B cell (primary cell): ENCODE measurements at regions not wholly inside any gene's neighbourhood (a gene's known extent, or its start where the extent isn't known, plus 50 kb on each side); places are given as distances from the start of the nearest gene placed in this dataset.

Source experiments
- ATAC-seq: fragments of 200-7000 bp; cut with Tn5 transposase; one replicate; pipeline ENCODE4 v1.10.0; 2021; ENCODE audit warnings: low read depth, mild to moderate bottlenecking, moderate number of reproducible peaks, moderate library complexity
- CTCF ChIA-PET: fragments of 350-600 bp; sonication (Branson Sonifier 250); formaldehyde crosslinking; loops from one replicate; lab custom pipeline; 2021; ENCODE audit warnings: antibody characterized with exemption, inconsistent platforms; lab: Charles Lee
- POLR2A ChIA-PET: fragments of 350-600 bp; sonication (Branson Sonifier 250); formaldehyde crosslinking; loops from one replicate; lab custom pipeline; 2021; ENCODE audit warnings: antibody characterized with exemption; lab: Charles Lee
- DNase-seq: peaks from one replicate; pipeline ENCODE4 v3.0.0; 2013
- H2AFZ ChIP-seq: 2 replicates; pipeline ENCODE4 v1.6.1; 2012; ENCODE audit warnings: mild to moderate bottlenecking, low read depth, low read length; ENCODE audit not compliant: insufficient read depth, poor library complexity, severe bottlenecking
- H3K27ac ChIP-seq, 2 donors: 1 replicate in 1 of 2; 2 replicates in 1 of 2; pipeline ENCODE4 v1.5.1; 2012 to 2013; ENCODE audit warnings: low read length in 2 of 2, mild to moderate bottlenecking in 2 of 2, moderate library complexity in 1 of 2
- H3K27me3 ChIP-seq, 4 experiments: fragments of 200-600 bp in 1 of 4; sonication (generic) in 1 of 4; replicated peaks in 1 of 4; 1 replicate in 2 of 4; 2 replicates in 2 of 4; pipeline versions ENCODE4 v1.6.1 to v1.7.0; 2013 to 2016; ENCODE audit warnings: low read length in 3 of 4, mild to moderate bottlenecking in 2 of 4, mixed read lengths in 1 of 4, moderate library complexity in 1 of 4; ENCODE audit not compliant: insufficient read depth in 4 of 4, control insufficient read depth in 3 of 4; ENCODE audit errors: control extremely low read depth in 1 of 4
- H3K36me3 ChIP-seq, 2 experiments: replicated peaks in 1 of 2; 1 replicate in 1 of 2; 2 replicates in 1 of 2; pipeline versions ENCODE4 v1.6.1 to v1.7.1; 2013; ENCODE audit warnings: low read length in 1 of 2; ENCODE audit not compliant: insufficient read depth in 2 of 2, control insufficient read depth in 1 of 2; ENCODE audit errors: control extremely low read depth in 1 of 2, extremely low read depth in 1 of 2
- H3K4me1 ChIP-seq, 2 donors: fragments of 200-600 bp in 1 of 2; sonication (generic) in 1 of 2; 1 replicate in 1 of 2; 2 replicates in 1 of 2; pipeline versions ENCODE4 v1.5.1 to v1.6.1; 2013 to 2017; ENCODE audit warnings: low read length in 2 of 2; ENCODE audit not compliant: control insufficient read depth in 2 of 2, insufficient read depth in 2 of 2
- H3K4me2 ChIP-seq: replicated peaks from 2 replicates; pipeline ENCODE3; 2012; ENCODE audit warnings: mild to moderate bottlenecking, low read depth, low read length; ENCODE audit not compliant: poor library complexity, severe bottlenecking
- H3K4me3 ChIP-seq, 5 experiments: fragments of 200-600 bp in 1 of 5; sonication (generic) in 1 of 5; 1 replicate in 3 of 5; 2 replicates in 2 of 5; pipeline versions ENCODE4 v1.5.1 to v1.7.0; 2011 to 2016; ENCODE audit warnings: low read length in 4 of 5, mild to moderate bottlenecking in 4 of 5, low read depth in 2 of 5, control low read depth in 1 of 5, moderate library complexity in 1 of 5; ENCODE audit not compliant: insufficient read depth in 1 of 5; ENCODE audit errors: control extremely low read depth in 1 of 5, extremely low read depth in 1 of 5
- H3K79me2 ChIP-seq: fragments of 200-600 bp; sonication (generic); one replicate; pipeline ENCODE4 v1.6.0; 2016; ENCODE audit warnings: low read length; ENCODE audit not compliant: control insufficient read depth, insufficient read depth
- H3K9ac ChIP-seq: fragments of 200-600 bp; sonication (generic); 2 replicates; pipeline ENCODE4 v1.6.1; 2017; ENCODE audit warnings: mild to moderate bottlenecking, low read length, moderate library complexity
- H3K9me3 ChIP-seq, 3 donors: one replicate each; pipeline versions ENCODE4 v1.6.1 to v1.7.1; 2013; ENCODE audit warnings: low read length in 2 of 3; ENCODE audit not compliant: control insufficient read depth in 2 of 3, insufficient read depth in 1 of 3; ENCODE audit errors: control extremely low read depth in 1 of 3
- H4K20me1 ChIP-seq: 2 replicates; pipeline ENCODE4 v1.6.0; 2012; ENCODE audit warnings: mild to moderate bottlenecking, low read length; ENCODE audit not compliant: insufficient read depth, control insufficient read depth, poor library complexity, severe bottlenecking
- H3K27ac Mint-ChIP-seq: one replicate; pipeline ENCODE4 v1.8.0; 2021; ENCODE audit warnings: mixed read lengths
- H3K27me3 Mint-ChIP-seq: one replicate; pipeline ENCODE4 v1.8.0; 2021; ENCODE audit warnings: mixed read lengths
- H3K4me1 Mint-ChIP-seq: one replicate; pipeline ENCODE4 v1.8.0; 2021; ENCODE audit warnings: mixed read lengths
- H3K4me3 Mint-ChIP-seq: one replicate; pipeline ENCODE4 v1.8.0; 2021; ENCODE audit warnings: mixed read lengths
- H3K9me3 Mint-ChIP-seq: one replicate; pipeline ENCODE4 v1.8.0; 2022; ENCODE audit warnings: mixed read lengths; ENCODE audit not compliant: insufficient read depth
- EZH2 ChIP-seq: IDR thresholded peaks from 2 replicates; pipeline ENCODE4 v1.6.1; 2012; ENCODE audit warnings: borderline replicate concordance, low read depth, mild to moderate bottlenecking, moderate library complexity, low read length; ENCODE audit not compliant: insufficient read depth, poor library complexity, severe bottlenecking
- WGBS: methylation state at CpG from one replicate; pipeline ENCODE4 v1.1.5; 2013; ENCODE audit warnings: missing lambda C conversion rate; ENCODE audit not compliant: insufficient coverage; 5-methylcytosine and 5-hydroxymethylcytosine counted together
- intact Hi-C: fragments of 100-400 bp; cut with micrococcal nuclease; formaldehyde crosslinking; loops from one replicate; pipeline ENCODE4 v1.10.0; 2022
- TF ChIP-seq, protein P1 (sequence below): fragments of 200-600 bp; IDR thresholded peaks from one replicate; pipeline ENCODE4 v1.8.0; 2022; ENCODE audit warnings: antibody characterized with exemption, mild to moderate bottlenecking

DNA sequence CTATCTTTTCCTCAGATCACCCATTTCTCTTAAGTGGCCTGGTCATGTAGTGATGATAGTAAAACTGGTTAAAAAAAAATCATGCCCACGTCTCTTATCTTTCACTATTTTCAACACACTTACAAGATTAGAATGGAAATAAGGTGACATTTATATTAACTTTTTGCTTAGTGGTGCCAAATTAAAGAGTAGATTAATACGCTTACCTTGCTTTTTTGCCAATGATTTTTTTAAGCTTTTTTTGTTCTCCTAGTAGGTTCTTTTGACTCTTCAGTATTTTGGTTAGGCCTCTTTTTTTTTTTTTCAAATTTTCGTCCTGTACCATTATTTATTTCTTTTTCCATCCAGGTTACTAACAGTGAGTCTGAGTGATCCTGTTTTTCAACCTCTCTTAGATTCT is 147.9 kb downstream of the PTCSC3 start:
- H3K27ac Mint-ChIP-seq: no peak overlapping the region
- H3K4me2 ChIP-seq: no peak overlapping the region
- intact Hi-C loops: no loop called here
- ATAC-seq (no peak), DNase-seq (no peak)
- no peak overlapping the region for H3K4me3 ChIP-seq
- no CpG with 5 or more reads among the region's 3 CpGs for WGBS
- no peak overlapping the region for H3K27ac ChIP-seq
- H3K9me3 ChIP-seq: no peaks in the 10 kb centered on the region
- H3K9ac ChIP-seq: no peak overlapping the region
- TF ChIP-seq EZH2: no peak
- TF ChIP-seq, protein P1, sequence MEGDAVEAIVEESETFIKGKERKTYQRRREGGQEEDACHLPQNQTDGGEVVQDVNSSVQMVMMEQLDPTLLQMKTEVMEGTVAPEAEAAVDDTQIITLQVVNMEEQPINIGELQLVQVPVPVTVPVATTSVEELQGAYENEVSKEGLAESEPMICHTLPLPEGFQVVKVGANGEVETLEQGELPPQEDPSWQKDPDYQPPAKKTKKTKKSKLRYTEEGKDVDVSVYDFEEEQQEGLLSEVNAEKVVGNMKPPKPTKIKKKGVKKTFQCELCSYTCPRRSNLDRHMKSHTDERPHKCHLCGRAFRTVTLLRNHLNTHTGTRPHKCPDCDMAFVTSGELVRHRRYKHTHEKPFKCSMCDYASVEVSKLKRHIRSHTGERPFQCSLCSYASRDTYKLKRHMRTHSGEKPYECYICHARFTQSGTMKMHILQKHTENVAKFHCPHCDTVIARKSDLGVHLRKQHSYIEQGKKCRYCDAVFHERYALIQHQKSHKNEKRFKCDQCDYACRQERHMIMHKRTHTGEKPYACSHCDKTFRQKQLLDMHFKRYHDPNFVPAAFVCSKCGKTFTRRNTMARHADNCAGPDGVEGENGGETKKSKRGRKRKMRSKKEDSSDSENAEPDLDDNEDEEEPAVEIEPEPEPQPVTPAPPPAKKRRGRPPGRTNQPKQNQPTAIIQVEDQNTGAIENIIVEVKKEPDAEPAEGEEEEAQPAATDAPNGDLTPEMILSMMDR: no peak
- no peaks in the 10 kb centered on the region for H3K79me2 ChIP-seq
- ChIA-PET CTCF (interaction anchor here (1.0 kb wide), 1 partner anchor 9 kb away, joined by 3 read pairs; no protein-coding TSS in a partner anchor), POLR2A (no interaction called here)
- no peaks in the 10 kb centered on the region for H3K9me3 Mint-ChIP-seq
- no peak overlapping the region for H3K4me3 Mint-ChIP-seq
- no peaks in the 10 kb centered on the region for H3K27me3 ChIP-seq
- no peaks in the 10 kb centered on the region for H3K4me1 Mint-ChIP-seq
- H3K27me3 Mint-ChIP-seq: peaks cover 7% of the 10 kb centered on the region
- no peaks in the 10 kb centered on the region for H3K36me3 ChIP-seq
- H4K20me1 ChIP-seq: no peaks in the 10 kb centered on the region
- no peak overlapping the region for H2AFZ ChIP-seq
- H3K4me1 ChIP-seq: no peaks in the 10 kb centered on the region

DNA sequence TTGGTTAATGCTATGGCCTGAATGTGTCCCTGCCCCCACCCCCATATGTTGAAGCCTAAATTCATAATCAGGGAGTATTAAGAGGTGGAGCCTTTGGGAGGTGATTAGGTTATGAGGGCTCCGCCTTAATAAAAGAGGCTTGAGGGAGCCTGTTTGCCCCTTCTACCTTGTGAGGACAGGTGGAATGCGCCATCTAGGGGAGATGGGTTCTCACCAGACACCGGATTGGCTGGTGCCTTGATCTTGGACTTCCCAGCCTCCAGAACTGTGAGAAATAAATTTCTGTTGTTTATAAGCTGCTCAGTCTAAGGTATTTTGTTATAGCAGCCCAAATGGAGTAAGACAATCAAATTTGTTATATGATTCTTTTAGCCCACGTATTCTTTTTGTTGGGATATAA is 148.3 kb downstream of the PTCSC3 start:
- Histone ChIP-seq H3K27me3 (no peaks in the 10 kb centered on the region), H3K36me3 (no peaks in the 10 kb centered on the region), H3K4me3 (no peak overlapping the region), H3K4me1 (no peaks in the 10 kb centered on the region), H4K20me1 (no peaks in the 10 kb centered on the region), H3K4me2 (no peak overlapping the region), H3K79me2 (no peaks in the 10 kb centered on the region), H3K27ac (no peak overlapping the region), H2AFZ (no peak overlapping the region), H3K9me3 (no peaks in the 10 kb centered on the region), H3K9ac (no peak overlapping the region)
- no peak overlapping the region for H3K4me3 Mint-ChIP-seq
- no peak overlapping the region for H3K27ac Mint-ChIP-seq
- ATAC-seq (no peak), DNase-seq (no peak)
- peaks cover 7% of the 10 kb centered on the region for H3K27me3 Mint-ChIP-seq
- POLR2A ChIA-PET: no interaction called here
- CTCF ChIA-PET: no interaction called here
- TF ChIP-seq, protein P1: no peak
- intact Hi-C loops: no loop called here
- H3K9me3 Mint-ChIP-seq: no peaks in the 10 kb centered on the region
- WGBS: 81% methylated on average over 3 of the region's 4 CpGs
- H3K4me1 Mint-ChIP-seq: no peaks in the 10 kb centered on the region
